ENCODE measurements at regions not wholly inside any gene's neighbourhood (a gene's known extent, or its start where the extent isn't known, plus 50 kb on each side); places are given as distances from the start of the nearest gene placed in this dataset.

GRCh38 chr9:119880361-119880760 is 511.1 kb upstream of the BRINP1 start:
- CTCF ChIA-PET: no interaction called here
- H3K9ac ChIP-seq (ENCODE audit: low read length): no peak overlapping the region
- no peaks in the 10 kb centered on the region for H3K79me2 ChIP-seq (ENCODE audit: insufficient read depth, low read length)
- no peaks in the 10 kb centered on the region for H3K9me2 ChIP-seq (ENCODE audit: insufficient read depth)
- H3K9me3 ChIP-seq (ENCODE audit: control insufficient read depth in 1 of 2, insufficient read depth in 1 of 2, low read depth in 1 of 2, low read length in 2 of 2): no peaks in the 10 kb centered on the region
- RAD21 ChIA-PET (ENCODE audit: low non-redundant PET in 1 of 2, low total read pairs in 2 of 2, uncharacterized antibody in 2 of 2, unreplicated experiment in 2 of 2): no interaction called here
- intact Hi-C loops (cut with micrococcal nuclease): no loop called here
- H4K20me1 ChIP-seq (ENCODE audit: insufficient read depth): no peaks in the 10 kb centered on the region
- H3K27me3 ChIP-seq (ENCODE audit: insufficient read depth, low read length): 0 out of 2 replicates have a peak, but pooled peaks cover 3% of the 10 kb centered on the region
- H3K4me3 ChIP-seq (replicated peaks in 1 of 2; ENCODE audit: low read depth in 1 of 2, low read length in 2 of 2): no peak overlapping the region
- ATAC-seq (no peak), DNase-seq (ENCODE audit: low read depth, low spot score) (no peak)
- BruUV-seq (replicated peaks): no TSS peak
- H3K4me2 ChIP-seq (ENCODE audit: low read length): no peak overlapping the region
- no peaks in the 10 kb centered on the region for H3K4me1 ChIP-seq (ENCODE audit: control insufficient read depth in 1 of 2, insufficient read depth in 2 of 2, low read length in 2 of 2)
- POLR2A ChIA-PET: no interaction called here
- TF ChIP-seq SRF (IDR thresholded peaks at IDR 0.05; ENCODE audit: low read depth) (no peak), ELF1 (IDR thresholded peaks at IDR 0.05; ENCODE audit: borderline replicate concordance, low read depth) (no peak), MAX (IDR thresholded peaks at IDR 0.05) (no peak), POLR2AphosphoS5 (IDR thresholded peaks at IDR 0.05; ENCODE audit: low read depth, low read length) (no peak), SP1 (IDR thresholded peaks at IDR 0.05; ENCODE audit: low read depth) (no peak), FOSL1 (IDR thresholded peaks at IDR 0.05; ENCODE audit: low read depth) (no peak), REST (IDR thresholded peaks at IDR 0.05; ENCODE audit: low read depth) (no peak), CBX3 (IDR thresholded peaks at IDR 0.05; ENCODE audit: low read depth) (no peak), EZH2 (IDR thresholded peaks at IDR 0.05) (no peak), ZFX (IDR thresholded peaks at IDR 0.05) (no peak), POLR2A (IDR thresholded peaks at IDR 0.05; ENCODE audit: borderline replicate concordance, extremely low read depth, insufficient read depth, insufficient read length) (no peak), SIN3A (IDR thresholded peaks at IDR 0.05; ENCODE audit: low read depth) (no peak), YY1 (IDR thresholded peaks at IDR 0.05; ENCODE audit: extremely low read depth, insufficient replicate concordance, low read depth, low read length) (no peak), TCF7L2 (IDR thresholded peaks at IDR 0.05; ENCODE audit: borderline replicate concordance, extremely low read depth, insufficient read depth, insufficient read length) (no peak), ATF3 (IDR thresholded peaks at IDR 0.05) (no peak), EGR1 (IDR thresholded peaks at IDR 0.05; ENCODE audit: low read depth) (no peak), EZH2phosphoT487 (IDR thresholded peaks at IDR 0.05; ENCODE audit: borderline replicate concordance) (no peak), ZBTB33 (IDR thresholded peaks at IDR 0.05; ENCODE audit: extremely low read depth, insufficient replicate concordance, low read length) (no peak)
- H3K36me3 ChIP-seq (ENCODE audit: control insufficient read depth in 1 of 2, insufficient read depth in 2 of 2, low read length in 2 of 2): no peaks in the 10 kb centered on the region
- H2AFZ ChIP-seq (ENCODE audit: low read depth, low read length, poor library complexity, severe bottlenecking): no peak overlapping the region
- no peak overlapping the region for H3K27ac ChIP-seq (ENCODE audit: low read depth, low read length)

Measured in HCT116 (cell line).